WTC11 (cell line): ENCODE measurements at regions not wholly inside any gene's neighbourhood (a gene's known extent, or its start where the extent isn't known, plus 50 kb on each side); places are given as distances from the start of the nearest gene placed in this dataset.

Experiments
- ESRRA ChIP-seq: sonication (generic); formaldehyde crosslinking; IDR thresholded peaks from 2 replicates; pipeline ENCODE4 v1.8.1; 2022; ENCODE audit warnings: mild to moderate bottlenecking, missing genetic modification reagents, borderline replicate concordance
- TF ChIP-seq, protein P1 (sequence below): fragments of 200-600 bp; IDR thresholded peaks from 2 replicates; pipeline ENCODE4 v1.8.0; 2022; ENCODE audit warnings: antibody characterized with exemption

DNA sequence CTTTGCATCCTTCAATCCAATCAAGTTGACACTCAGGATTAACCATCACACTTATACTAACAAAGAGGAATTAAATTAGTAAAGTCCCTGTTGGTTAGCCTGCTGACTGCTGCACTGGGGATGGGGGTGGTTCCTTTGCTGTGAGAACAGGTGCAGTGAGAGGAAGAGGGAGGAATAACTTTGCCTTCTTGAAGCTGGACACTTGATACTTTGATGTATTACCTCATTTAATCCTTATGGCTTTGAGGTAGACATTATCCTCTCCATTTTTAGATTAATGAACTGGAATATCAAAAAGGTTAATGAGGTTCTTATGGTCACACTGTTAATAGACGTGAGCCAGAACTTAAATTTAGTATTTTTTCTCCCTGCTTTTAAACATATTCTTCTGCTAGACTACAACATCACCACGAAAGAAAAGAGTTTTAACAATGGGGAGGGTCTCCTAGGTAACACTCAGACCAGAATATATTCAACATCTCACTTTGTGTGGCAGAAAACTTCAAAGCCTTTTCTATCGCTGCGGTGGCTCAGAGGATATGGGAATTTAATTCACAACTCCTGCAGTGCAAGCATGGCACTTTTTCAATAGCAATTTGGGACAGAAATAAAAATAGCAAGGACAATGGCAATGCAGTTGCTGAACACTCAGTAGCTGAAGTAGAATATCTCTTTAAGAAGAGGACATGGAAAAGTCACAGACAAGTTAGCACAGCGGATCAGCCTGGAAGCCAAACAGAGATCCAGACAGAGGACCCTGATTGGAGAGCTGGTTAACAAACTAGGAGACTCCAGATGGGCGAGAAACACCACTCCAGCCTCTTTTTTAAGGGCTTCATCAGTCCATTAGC, 68.8 kb upstream of the DNAH14 start:
- TF ChIP-seq ESRRA (CRISPR knock-in tag) = no peak
- TF ChIP-seq, protein P1, sequence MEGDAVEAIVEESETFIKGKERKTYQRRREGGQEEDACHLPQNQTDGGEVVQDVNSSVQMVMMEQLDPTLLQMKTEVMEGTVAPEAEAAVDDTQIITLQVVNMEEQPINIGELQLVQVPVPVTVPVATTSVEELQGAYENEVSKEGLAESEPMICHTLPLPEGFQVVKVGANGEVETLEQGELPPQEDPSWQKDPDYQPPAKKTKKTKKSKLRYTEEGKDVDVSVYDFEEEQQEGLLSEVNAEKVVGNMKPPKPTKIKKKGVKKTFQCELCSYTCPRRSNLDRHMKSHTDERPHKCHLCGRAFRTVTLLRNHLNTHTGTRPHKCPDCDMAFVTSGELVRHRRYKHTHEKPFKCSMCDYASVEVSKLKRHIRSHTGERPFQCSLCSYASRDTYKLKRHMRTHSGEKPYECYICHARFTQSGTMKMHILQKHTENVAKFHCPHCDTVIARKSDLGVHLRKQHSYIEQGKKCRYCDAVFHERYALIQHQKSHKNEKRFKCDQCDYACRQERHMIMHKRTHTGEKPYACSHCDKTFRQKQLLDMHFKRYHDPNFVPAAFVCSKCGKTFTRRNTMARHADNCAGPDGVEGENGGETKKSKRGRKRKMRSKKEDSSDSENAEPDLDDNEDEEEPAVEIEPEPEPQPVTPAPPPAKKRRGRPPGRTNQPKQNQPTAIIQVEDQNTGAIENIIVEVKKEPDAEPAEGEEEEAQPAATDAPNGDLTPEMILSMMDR = no peak
